DND-41 (cell line): ENCODE measurements at regions not wholly inside any gene's neighbourhood (a gene's known extent, or its start where the extent isn't known, plus 50 kb on each side); places are given as distances from the start of the nearest gene placed in this dataset.

Source experiments
- ATAC-seq: fragments of 200-7000 bp; cut with Tn5 transposase; 3 replicates; pipeline ENCODE4 v1.9.1; 2021; ENCODE audit warnings: low read depth; ENCODE audit not compliant: insufficient read depth
- DNase-seq: peaks from one replicate; pipeline ENCODE4 v3.0.0-alpha.2; 2020
- H2AFZ ChIP-seq: 2 replicates; pipeline ENCODE4 v1.6.0; 2012; ENCODE audit warnings: low read depth, low read length
- H3K27ac ChIP-seq: 2 replicates; pipeline ENCODE4 v1.5.1; 2012; ENCODE audit warnings: low read length, inconsistent platforms
- H3K27me3 ChIP-seq: fragments of 200-600 bp; sonication (generic); 2 replicates; pipeline ENCODE4 v1.6.0; 2012; ENCODE audit warnings: low read length, mild to moderate bottlenecking, inconsistent platforms; ENCODE audit not compliant: insufficient read depth, poor library complexity
- H3K36me3 ChIP-seq: 2 replicates; pipeline ENCODE4 v1.5.1; 2012; ENCODE audit warnings: low read length, inconsistent platforms; ENCODE audit not compliant: insufficient read depth
- H3K4me1 ChIP-seq: 2 replicates; pipeline ENCODE4 v1.5.1; 2012; ENCODE audit warnings: mild to moderate bottlenecking, low read length; ENCODE audit not compliant: insufficient read depth
- H3K4me2 ChIP-seq: 2 replicates; pipeline ENCODE4 v1.6.0; 2012; ENCODE audit warnings: mild to moderate bottlenecking, moderate library complexity, low read length, inconsistent platforms; ENCODE audit not compliant: insufficient read depth
- H3K4me3 ChIP-seq, 2 experiments: fragments of 200-600 bp in 1 of 2; shearing (Covaris generic) in 1 of 2; 2 replicates each; pipeline ENCODE4 v1.5.1; 2012 to 2016; ENCODE audit warnings: inconsistent platforms in 2 of 2, low read length in 2 of 2, mild to moderate bottlenecking in 2 of 2, low read depth in 1 of 2, moderate library complexity in 1 of 2
- H3K79me2 ChIP-seq: 2 replicates; pipeline ENCODE4 v1.6.0; 2012; ENCODE audit warnings: low read length, inconsistent platforms; ENCODE audit not compliant: insufficient read depth
- H3K9ac ChIP-seq: 2 replicates; pipeline ENCODE4 v1.6.0; 2012; ENCODE audit warnings: low read depth, mild to moderate bottlenecking, inconsistent platforms, low read length, moderate library complexity
- H3K9me3 ChIP-seq: 2 replicates; pipeline ENCODE4 v1.5.1; 2012; ENCODE audit warnings: low read length, moderate library complexity, mild to moderate bottlenecking, inconsistent platforms; ENCODE audit not compliant: insufficient read depth, severe bottlenecking
- H4K20me1 ChIP-seq: 2 replicates; pipeline ENCODE4 v1.6.0; 2012; ENCODE audit warnings: low read length; ENCODE audit not compliant: insufficient read depth
- CTCF ChIP-seq: IDR thresholded peaks from 2 replicates; pipeline ENCODE4 v1.5.1; 2012; ENCODE audit warnings: borderline replicate concordance, low read length, moderate library complexity, mild to moderate bottlenecking; ENCODE audit not compliant: poor library complexity, severe bottlenecking; ENCODE audit errors: extremely low read depth
- EZH2 ChIP-seq: IDR thresholded peaks from 3 replicates; pipeline ENCODE4 v1.6.1; 2012; ENCODE audit warnings: borderline replicate concordance, low read depth, mild to moderate bottlenecking, moderate library complexity, low read length, inconsistent platforms; ENCODE audit not compliant: severe bottlenecking

GRCh38 chr10:124346831-124347230 lies 71.9 kb downstream of the OAT start:
- no peak for ATAC-seq
- Histone ChIP-seq H3K9me3 (no peaks in the 10 kb centered on the region), H3K27me3 (no peaks in the 10 kb centered on the region), H3K4me1 (no peaks in the 10 kb centered on the region), H3K4me3 (no peak overlapping the region), H3K36me3 (no peaks in the 10 kb centered on the region), H3K79me2 (no peaks in the 10 kb centered on the region), H2AFZ (no peak overlapping the region), H3K4me2 (no peak overlapping the region), H3K9ac (no peak overlapping the region), H3K27ac (no peak overlapping the region), H4K20me1 (no peaks in the 10 kb centered on the region)
- TF ChIP-seq CTCF (no peak), EZH2 (no peak)
- DNase-seq, result no peak

GRCh38 chr10:124345521-124345920 lies 73.2 kb downstream of the OAT start:
- no peak overlapping the region for H3K4me3 ChIP-seq
- DNase-seq, result no peak
- no peak for ATAC-seq
- no peaks in the 10 kb centered on the region for H3K36me3 ChIP-seq
- H3K4me2 ChIP-seq, result no peak overlapping the region
- no peaks in the 10 kb centered on the region for H3K4me1 ChIP-seq
- H3K9ac ChIP-seq, result no peak overlapping the region
- no peak overlapping the region for H2AFZ ChIP-seq
- H3K9me3 ChIP-seq, result no peaks in the 10 kb centered on the region
- no peaks in the 10 kb centered on the region for H4K20me1 ChIP-seq
- TF ChIP-seq EZH2 (no peak), CTCF (no peak)
- no peak overlapping the region for H3K27ac ChIP-seq
- H3K79me2 ChIP-seq, result no peaks in the 10 kb centered on the region
- no peaks in the 10 kb centered on the region for H3K27me3 ChIP-seq

- Histone ChIP-seq H4K20me1 (no peaks in the 10 kb centered on the region), H3K4me1 (no peaks in the 10 kb centered on the region), H3K4me3 (no peak overlapping the region), H3K9ac (no peak overlapping the region), H3K27ac (no peak overlapping the region), H3K4me2 (no peak overlapping the region), H3K27me3 (no peaks in the 10 kb centered on the region), H3K36me3 (no peaks in the 10 kb centered on the region), H3K79me2 (no peaks in the 10 kb centered on the region), H2AFZ (no peak overlapping the region), H3K9me3 (no peaks in the 10 kb centered on the region)
- ATAC-seq (no peak), DNase-seq (no peak)
- no peak for TF ChIP-seq CTCF
- TF ChIP-seq EZH2, result no peak
Observed at GRCh38 chr10:124344931-124345330, 73.8 kb downstream of the OAT start.

- no peak for DNase-seq
- no peak overlapping the region for H2AFZ ChIP-seq
- H3K4me3 ChIP-seq, result no peak overlapping the region
- no peaks in the 10 kb centered on the region for H4K20me1 ChIP-seq
- H3K9me3 ChIP-seq, result no peaks in the 10 kb centered on the region
- H3K27ac ChIP-seq, result no peak overlapping the region
- no peak overlapping the region for H3K4me2 ChIP-seq
- no peaks in the 10 kb centered on the region for H3K27me3 ChIP-seq
- TF ChIP-seq EZH2, result no peak
- no peak for TF ChIP-seq CTCF
- H3K9ac ChIP-seq, result no peak overlapping the region
- no peaks in the 10 kb centered on the region for H3K36me3 ChIP-seq
- H3K79me2 ChIP-seq, result no peaks in the 10 kb centered on the region
- no peaks in the 10 kb centered on the region for H3K4me1 ChIP-seq
- ATAC-seq, result no peak
Observed at GRCh38 chr10:124344266-124344590, 74.5 kb downstream of the OAT start.
